EL (cell line): ENCODE measurements at regions not wholly inside any gene's neighbourhood (a gene's known extent, or its start where the extent isn't known, plus 50 kb on each side); places are given as distances from the start of the nearest gene placed in this dataset.
"Not testable (repeated sequence)": the region's sequence is repeated elsewhere in the genome, so short reads cannot be mapped to it uniquely, and the experiment has no call there.

Experiments
- DNase-seq: peaks from one replicate; pipeline ENCODE4 v3.0.0-alpha.2; 2016

GRCh38 chr15:96838081-96838480 lies 507.6 kb downstream of the NR2F2 start:
- peak; percentile 45 for DNase-seq

- DNase-seq = peak; percentile 56
Observed at GRCh38 chr15:96849271-96849900, 518.9 kb downstream of the NR2F2 start.

- DNase-seq = peak; percentile 81
Observed at GRCh38 chr15:96851613-96852012, 521.1 kb downstream of the NR2F2 start.

GRCh38 chr15:96858694-96859093 lies 528.2 kb downstream of the NR2F2 start:
- no peak for DNase-seq

GRCh38 chr15:96860741-96861140 lies 530.2 kb downstream of the NR2F2 start:
- DNase-seq = no peak

- no peak for DNase-seq
Observed at GRCh38 chr15:96867992-96868391, 537.5 kb downstream of the NR2F2 start.

GRCh38 chr15:96869122-96869521 lies 538.6 kb downstream of the NR2F2 start:
- DNase-seq = peak; percentile 34

- DNase-seq = no peak
Observed at GRCh38 chr15:96869790-96870189, 539.3 kb downstream of the NR2F2 start.

- DNase-seq = no peak
Observed at GRCh38 chr15:96870580-96870979, 540.1 kb downstream of the NR2F2 start.

- not testable (repeated sequence) for DNase-seq
Observed at GRCh38 chr15:96877442-96877841, 546.9 kb downstream of the NR2F2 start.

- no peak for DNase-seq
Observed at GRCh38 chr15:96878129-96878528, 547.6 kb downstream of the NR2F2 start.

GRCh38 chr15:96882121-96882772 lies 551.7 kb downstream of the NR2F2 start:
- DNase-seq = no peak

- DNase-seq = peak; percentile 55
Observed at GRCh38 chr15:96887730-96888129, 557.2 kb downstream of the NR2F2 start.

GRCh38 chr15:96888764-96889163 lies 558.3 kb downstream of the NR2F2 start:
- DNase-seq = no peak

GRCh38 chr15:96889734-96890480 lies 559.4 kb downstream of the NR2F2 start:
- peak; percentile 12 for DNase-seq

GRCh38 chr15:96891046-96891445 lies 560.5 kb downstream of the NR2F2 start:
- DNase-seq = no peak

GRCh38 chr15:96893159-96893906 lies 562.8 kb downstream of the NR2F2 start:
- peak; percentile 39 for DNase-seq

- no peak for DNase-seq
Observed at GRCh38 chr15:96894659-96895058, 564.2 kb downstream of the NR2F2 start.

GRCh38 chr15:96896766-96897165 lies 566.3 kb downstream of the NR2F2 start:
- DNase-seq = no peak

- no peak for DNase-seq
Observed at GRCh38 chr15:96914081-96914480, 583.6 kb downstream of the NR2F2 start.

GRCh38 chr15:96916750-96917149 lies 586.2 kb downstream of the NR2F2 start:
- no peak for DNase-seq

GRCh38 chr15:96924570-96924969 lies 594.1 kb downstream of the NR2F2 start:
- DNase-seq = no peak
